Keratinocyte (primary cell): ENCODE measurements at regions not wholly inside any gene's neighbourhood (a gene's known extent, or its start where the extent isn't known, plus 50 kb on each side); places are given as distances from the start of the nearest gene placed in this dataset.
"Not testable (repeated sequence)": the region's sequence is repeated elsewhere in the genome, so short reads cannot be mapped to it uniquely, and the experiment has no call there.

Experiments used
- DNase-seq: peaks from one replicate; pipeline ENCODE4 v3.0.0-alpha.2; 2011; ENCODE audit warnings: low read depth, missing footprints, low spot score
- FAIRE-seq: peaks from 2 replicates; lab custom pipeline; 2011; peaks lifted over from hg19 to GRCh38; lab: Jason Lieb, UNC
- H2AFZ ChIP-seq: 2 replicates; pipeline ENCODE4 v1.6.0; 2012; ENCODE audit warnings: low read length, control low read depth, inconsistent platforms; ENCODE audit not compliant: control insufficient read depth
- H3K27ac ChIP-seq: 2 replicates; pipeline ENCODE4 v1.5.1; 2011; ENCODE audit warnings: low read length; ENCODE audit not compliant: control insufficient read depth, insufficient read depth
- H3K27me3 ChIP-seq: 3 replicates; pipeline ENCODE4 v1.6.0; 2011; ENCODE audit warnings: low read length; ENCODE audit not compliant: control insufficient read depth, insufficient read depth; ENCODE audit errors: extremely low read depth
- H3K36me3 ChIP-seq, 2 experiments: 2 replicates in 1 of 2; 3 replicates in 1 of 2; pipeline ENCODE4 v1.5.1; 2011; ENCODE audit warnings: low read length in 2 of 2, mild to moderate bottlenecking in 1 of 2; ENCODE audit not compliant: control insufficient read depth in 2 of 2, insufficient read depth in 2 of 2; ENCODE audit errors: extremely low read depth in 1 of 2
- H3K4me1 ChIP-seq: 3 replicates; pipeline ENCODE4 v1.5.1; 2011; ENCODE audit warnings: low read length; ENCODE audit not compliant: control insufficient read depth, insufficient read depth; ENCODE audit errors: extremely low read depth
- H3K4me2 ChIP-seq: 3 replicates; pipeline ENCODE4 v1.6.0; 2011; ENCODE audit warnings: low read depth, low read length; ENCODE audit not compliant: control insufficient read depth, insufficient read depth; ENCODE audit errors: extremely low read depth
- H3K4me3 ChIP-seq, 3 experiments: fragments of 200-600 bp in 1 of 3; sonication (generic) in 1 of 3; 2 replicates in 2 of 3; 3 replicates in 1 of 3; pipeline ENCODE4 v1.5.1; 2011 to 2016; ENCODE audit warnings: low read length in 3 of 3, mild to moderate bottlenecking in 3 of 3, control low read depth in 2 of 3, inconsistent platforms in 1 of 3, low read depth in 1 of 3, mixed read lengths in 1 of 3, mixed run types in 1 of 3, moderate library complexity in 1 of 3; ENCODE audit not compliant: control insufficient read depth in 2 of 3, insufficient read depth in 2 of 3; ENCODE audit errors: extremely low read depth in 1 of 3
- H3K79me2 ChIP-seq: 2 replicates; pipeline ENCODE4 v1.6.0; 2012; ENCODE audit warnings: low read length; ENCODE audit not compliant: control insufficient read depth, insufficient read depth
- H3K9ac ChIP-seq: 3 replicates; pipeline ENCODE4 v1.6.0; 2011; ENCODE audit warnings: low read length; ENCODE audit not compliant: control insufficient read depth, insufficient read depth; ENCODE audit errors: extremely low read depth
- H3K9me1 ChIP-seq: 3 replicates; pipeline ENCODE4 v1.6.0; 2011; ENCODE audit warnings: low read length; ENCODE audit not compliant: control insufficient read depth, insufficient read depth; ENCODE audit errors: extremely low read depth
- H3K9me3 ChIP-seq: 2 replicates; pipeline ENCODE4 v1.5.1; 2012; ENCODE audit warnings: low read depth, low read length; ENCODE audit not compliant: control insufficient read depth
- H4K20me1 ChIP-seq: 3 replicates; pipeline ENCODE4 v1.6.0; 2011; ENCODE audit warnings: low read length; ENCODE audit not compliant: control insufficient read depth, insufficient read depth; ENCODE audit errors: extremely low read depth
- CTCF ChIP-seq, 3 experiments: IDR thresholded peaks in 1 of 3; conservative IDR thresholded peaks in 1 of 3; optimal IDR thresholded peaks in 1 of 3; 2 replicates in 2 of 3; 3 replicates in 1 of 3; pipeline versions ENCODE3 to v1.5.1; 2011; ENCODE audit warnings: low read length in 3 of 3, mild to moderate bottlenecking in 3 of 3, moderate library complexity in 2 of 3, control low read depth in 1 of 3, inconsistent platforms in 1 of 3; ENCODE audit not compliant: insufficient read depth in 2 of 3; ENCODE audit errors: extremely low read depth in 1 of 3
- EZH2 ChIP-seq: IDR thresholded peaks from one replicate; pipeline ENCODE4 v1.6.1; 2012; ENCODE audit warnings: inconsistent platforms, mild to moderate bottlenecking, low read length, moderate library complexity
- dilution Hi-C: fragments of 300-500 bp; cut with MboI; formaldehyde crosslinking; loops from one replicate; pipeline ENCODE4 v1.7.0; 2020; ENCODE audit warnings: low sequenced_read_pairs; ENCODE audit not compliant: extremely low pct_ligation_motif_present

GRCh38 chr2:118421648-118422047 lies 333.4 kb downstream of the INSIG2 start:
- Histone ChIP-seq H3K9ac (no peak overlapping the region), H3K4me2 (no peak overlapping the region), H3K79me2 (no peaks in the 10 kb centered on the region), H3K4me3 (no peak overlapping the region), H3K27me3 (no peaks in the 10 kb centered on the region), H4K20me1 (no peaks in the 10 kb centered on the region), H3K36me3 (no peaks in the 10 kb centered on the region), H3K9me1 (no peaks in the 10 kb centered on the region), H2AFZ (no peak overlapping the region), H3K9me3 (no peaks in the 10 kb centered on the region), H3K27ac (no peak overlapping the region), H3K4me1 (no peaks in the 10 kb centered on the region)
- TF ChIP-seq EZH2 (no peak), CTCF (optimal IDR thresholded peaks at IDR 0.05 in 1 of 3, IDR thresholded peaks at IDR 0.05 in 1 of 3, conservative IDR thresholded peaks at IDR 0.05 in 1 of 3; ENCODE audit: extremely low read depth in 1 of 3, insufficient read depth in 2 of 3, low read length in 3 of 3) (no peak)
- no peak for DNase-seq
- dilution Hi-C loops, result no loop called here
- FAIRE-seq, result no peak

GRCh38 chr2:118417406-118418120 lies 329.3 kb downstream of the INSIG2 start:
- Histone ChIP-seq H3K4me2 (no peak overlapping the region), H3K27me3 (no peaks in the 10 kb centered on the region), H3K4me3 (no peak overlapping the region), H3K9me3 (no peaks in the 10 kb centered on the region), H3K36me3 (no peaks in the 10 kb centered on the region), H2AFZ (no peak overlapping the region), H3K9ac (no peak overlapping the region), H3K9me1 (no peaks in the 10 kb centered on the region), H3K4me1 (no peaks in the 10 kb centered on the region), H3K79me2 (no peaks in the 10 kb centered on the region), H3K27ac (no peak overlapping the region), H4K20me1 (no peaks in the 10 kb centered on the region)
- dilution Hi-C loops, result no loop called here
- no peak for DNase-seq
- TF ChIP-seq EZH2, result no peak
- peak; percentile 70 for FAIRE-seq

GRCh38 chr2:118415186-118415585 lies 326.9 kb downstream of the INSIG2 start:
- dilution Hi-C loops, H3K79me2 ChIP-seq: not testable (repeated sequence)

More at GRCh38 chr2:118415186-118415585, 326.9 kb downstream of the INSIG2 start:
- not testable (repeated sequence) for H2AFZ ChIP-seq, H3K27ac ChIP-seq, H4K20me1 ChIP-seq, H3K4me3 ChIP-seq, H3K36me3 ChIP-seq, H3K27me3 ChIP-seq, DNase-seq, H3K4me1 ChIP-seq, H3K4me2 ChIP-seq, H3K9ac ChIP-seq, H3K9me3 ChIP-seq, H3K9me1 ChIP-seq, FAIRE-seq
